ENCODE measurements at regions not wholly inside any gene's neighbourhood (a gene's known extent, or its start where the extent isn't known, plus 50 kb on each side); places are given as distances from the start of the nearest gene placed in this dataset.
A peak's percentile ranks its signal among the peaks of the same experiment; 100 is the strongest.

- Mint-ChIP-seq H3K27ac (no peak overlapping the region), H3K27me3 (ENCODE audit: low read depth) (peaks cover 15% of the 10 kb centered on the region), H3K4me3 (no peak overlapping the region), H3K9me3 (no peaks in the 10 kb centered on the region), H3K36me3 (no peaks in the 10 kb centered on the region), H3K4me1 (peaks cover 19% of the 10 kb centered on the region)
- no peak for DNase-seq (ENCODE audit: low spot score)
- POLR2A ChIA-PET = no interaction called here
- TF ChIP-seq MYBL2 (CRISPR knock-in tag; IDR thresholded peaks at IDR 0.05) (no peak), GRHL2 (CRISPR knock-in tag; IDR thresholded peaks at IDR 0.05; ENCODE audit: insufficient replicate concordance, severe bottlenecking) (no peak)
- TF ChIP-seq, protein P1, sequence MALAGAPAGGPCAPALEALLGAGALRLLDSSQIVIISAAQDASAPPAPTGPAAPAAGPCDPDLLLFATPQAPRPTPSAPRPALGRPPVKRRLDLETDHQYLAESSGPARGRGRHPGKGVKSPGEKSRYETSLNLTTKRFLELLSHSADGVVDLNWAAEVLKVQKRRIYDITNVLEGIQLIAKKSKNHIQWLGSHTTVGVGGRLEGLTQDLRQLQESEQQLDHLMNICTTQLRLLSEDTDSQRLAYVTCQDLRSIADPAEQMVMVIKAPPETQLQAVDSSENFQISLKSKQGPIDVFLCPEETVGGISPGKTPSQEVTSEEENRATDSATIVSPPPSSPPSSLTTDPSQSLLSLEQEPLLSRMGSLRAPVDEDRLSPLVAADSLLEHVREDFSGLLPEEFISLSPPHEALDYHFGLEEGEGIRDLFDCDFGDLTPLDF (CRISPR knock-in tag; IDR thresholded peaks at IDR 0.05) = no peak
- no peak for ATAC-seq
- CTCF ChIA-PET = no interaction called here
Observed at GRCh38 chr1:110264430-110264829, 54.3 kb downstream of the KCNC4 start.

GRCh38 chr1:110265186-110265585 lies 55.1 kb downstream of the KCNC4 start:
- TF ChIP-seq HMGA2 (CRISPR knock-in tag; IDR thresholded peaks at IDR 0.05) = peak; percentile 96
- TF ChIP-seq, protein P2, sequence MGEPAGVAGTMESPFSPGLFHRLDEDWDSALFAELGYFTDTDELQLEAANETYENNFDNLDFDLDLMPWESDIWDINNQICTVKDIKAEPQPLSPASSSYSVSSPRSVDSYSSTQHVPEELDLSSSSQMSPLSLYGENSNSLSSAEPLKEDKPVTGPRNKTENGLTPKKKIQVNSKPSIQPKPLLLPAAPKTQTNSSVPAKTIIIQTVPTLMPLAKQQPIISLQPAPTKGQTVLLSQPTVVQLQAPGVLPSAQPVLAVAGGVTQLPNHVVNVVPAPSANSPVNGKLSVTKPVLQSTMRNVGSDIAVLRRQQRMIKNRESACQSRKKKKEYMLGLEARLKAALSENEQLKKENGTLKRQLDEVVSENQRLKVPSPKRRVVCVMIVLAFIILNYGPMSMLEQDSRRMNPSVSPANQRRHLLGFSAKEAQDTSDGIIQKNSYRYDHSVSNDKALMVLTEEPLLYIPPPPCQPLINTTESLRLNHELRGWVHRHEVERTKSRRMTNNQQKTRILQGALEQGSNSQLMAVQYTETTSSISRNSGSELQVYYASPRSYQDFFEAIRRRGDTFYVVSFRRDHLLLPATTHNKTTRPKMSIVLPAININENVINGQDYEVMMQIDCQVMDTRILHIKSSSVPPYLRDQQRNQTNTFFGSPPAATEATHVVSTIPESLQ (CRISPR knock-in tag; IDR thresholded peaks at IDR 0.05) = no peak
- ChIA-PET POLR2A (no interaction called here), CTCF (interaction anchor here (1.5 kb wide), 1 partner anchor 47 kb away, joined by 6 read pairs; no protein-coding TSS in a partner anchor)
- DNase-seq (ENCODE audit: low spot score) = no peak
- Mint-ChIP-seq H3K27me3 (ENCODE audit: low read depth) (peaks cover 10% of the 10 kb centered on the region), H3K36me3 (no peaks in the 10 kb centered on the region), H3K4me3 (no peak overlapping the region), H3K4me1 (peaks cover 15% of the 10 kb centered on the region), H3K27ac (no peak overlapping the region), H3K9me3 (no peaks in the 10 kb centered on the region)
- no peak for ATAC-seq

DNA sequence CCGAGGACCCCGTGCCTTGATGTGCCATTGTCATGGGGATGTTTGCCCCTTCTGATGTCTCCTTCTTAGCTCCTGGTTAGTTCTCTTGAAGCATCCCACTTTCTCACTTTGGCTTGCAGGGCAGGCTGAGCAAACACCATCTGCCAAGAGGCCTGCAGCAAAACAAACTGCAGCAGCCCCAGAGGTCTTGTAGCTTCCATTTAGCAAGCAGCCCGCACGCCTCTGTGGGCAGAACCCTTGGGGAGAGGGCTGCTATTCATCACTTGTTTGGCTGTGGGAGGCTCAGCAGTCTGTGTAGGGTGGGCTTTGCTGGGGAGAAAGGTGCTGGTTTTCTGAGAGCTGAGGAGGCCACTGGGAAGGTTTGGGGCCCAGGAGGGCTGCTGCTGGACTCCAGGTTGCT lies 56.7 kb downstream of the KCNC4 start:
- ChIA-PET CTCF (interaction anchor here (1.1 kb wide), 2 partner anchors 13 to 59 kb away, joined by 3 read pairs; no protein-coding TSS in a partner anchor), POLR2A (interaction anchor here (0.5 kb wide), 1 partner anchor 12 kb away, joined by 5 read pairs; no protein-coding TSS in a partner anchor)
- no peak for ATAC-seq
- Mint-ChIP-seq H3K27ac (no peak overlapping the region), H3K4me3 (no peak overlapping the region), H3K9me3 (peaks cover under 1% of the 10 kb centered on the region; the same call in 1 of the 2 replicates), H3K4me1 (peaks cover 10% of the 10 kb centered on the region), H3K36me3 (no peaks in the 10 kb centered on the region), H3K27me3 (ENCODE audit: low read depth) (peaks cover 10% of the 10 kb centered on the region)
- DNase-seq (ENCODE audit: low spot score) = no peak
- no peak for TF ChIP-seq ZNF232 (CRISPR knock-in tag; IDR thresholded peaks at IDR 0.05)
- TF ChIP-seq, protein P3, sequence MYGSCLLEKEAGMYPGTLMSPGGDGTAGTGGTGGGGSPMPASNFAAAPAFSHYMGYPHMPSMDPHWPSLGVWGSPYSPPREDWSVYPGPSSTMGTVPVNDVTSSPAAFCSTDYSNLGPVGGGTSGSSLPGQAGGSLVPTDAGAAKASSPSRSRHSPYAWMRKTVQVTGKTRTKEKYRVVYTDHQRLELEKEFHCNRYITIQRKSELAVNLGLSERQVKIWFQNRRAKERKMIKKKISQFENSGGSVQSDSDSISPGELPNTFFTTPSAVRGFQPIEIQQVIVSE (CRISPR knock-in tag; IDR thresholded peaks at IDR 0.05; ENCODE audit: borderline replicate concordance) = no peak
- no peak for TF ChIP-seq NR3C1 (CRISPR knock-in tag; conservative IDR thresholded peaks at IDR 0.05; ENCODE audit: low read depth)
- TF ChIP-seq CREM (CRISPR knock-in tag; IDR thresholded peaks at IDR 0.05) = no peak
- TF ChIP-seq EMX1 (CRISPR knock-in tag; IDR thresholded peaks at IDR 0.05) = no peak
- TF ChIP-seq, protein P4, sequence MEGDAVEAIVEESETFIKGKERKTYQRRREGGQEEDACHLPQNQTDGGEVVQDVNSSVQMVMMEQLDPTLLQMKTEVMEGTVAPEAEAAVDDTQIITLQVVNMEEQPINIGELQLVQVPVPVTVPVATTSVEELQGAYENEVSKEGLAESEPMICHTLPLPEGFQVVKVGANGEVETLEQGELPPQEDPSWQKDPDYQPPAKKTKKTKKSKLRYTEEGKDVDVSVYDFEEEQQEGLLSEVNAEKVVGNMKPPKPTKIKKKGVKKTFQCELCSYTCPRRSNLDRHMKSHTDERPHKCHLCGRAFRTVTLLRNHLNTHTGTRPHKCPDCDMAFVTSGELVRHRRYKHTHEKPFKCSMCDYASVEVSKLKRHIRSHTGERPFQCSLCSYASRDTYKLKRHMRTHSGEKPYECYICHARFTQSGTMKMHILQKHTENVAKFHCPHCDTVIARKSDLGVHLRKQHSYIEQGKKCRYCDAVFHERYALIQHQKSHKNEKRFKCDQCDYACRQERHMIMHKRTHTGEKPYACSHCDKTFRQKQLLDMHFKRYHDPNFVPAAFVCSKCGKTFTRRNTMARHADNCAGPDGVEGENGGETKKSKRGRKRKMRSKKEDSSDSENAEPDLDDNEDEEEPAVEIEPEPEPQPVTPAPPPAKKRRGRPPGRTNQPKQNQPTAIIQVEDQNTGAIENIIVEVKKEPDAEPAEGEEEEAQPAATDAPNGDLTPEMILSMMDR (IDR thresholded peaks at IDR 0.05) = no peak
- TF ChIP-seq ATF1 (CRISPR knock-in tag; IDR thresholded peaks at IDR 0.05) = no peak
- no peak for TF ChIP-seq SMAD4 (CRISPR knock-in tag; IDR thresholded peaks at IDR 0.05)
- no peak for TF ChIP-seq ZNF263 (CRISPR knock-in tag; IDR thresholded peaks at IDR 0.05; ENCODE audit: low read depth)
- no peak for TF ChIP-seq ZNF532 (CRISPR knock-in tag; IDR thresholded peaks at IDR 0.05; ENCODE audit: borderline replicate concordance)
- no peak for TF ChIP-seq ELF4 (CRISPR knock-in tag; IDR thresholded peaks at IDR 0.05; ENCODE audit: low read depth)
- TF ChIP-seq ZNF512 (CRISPR knock-in tag; IDR thresholded peaks at IDR 0.05; ENCODE audit: borderline replicate concordance) = no peak
- TF ChIP-seq SP1 (CRISPR knock-in tag; conservative IDR thresholded peaks at IDR 0.05) = no peak
- TF ChIP-seq USF2 (CRISPR knock-in tag; IDR thresholded peaks at IDR 0.05) = no peak
- TF ChIP-seq FOXK1 (CRISPR knock-in tag; IDR thresholded peaks at IDR 0.05) = no peak

Measured in WTC11 (cell line).